CD4-positive, CD25-positive, alpha-beta regulatory T cell (primary cell): ENCODE measurements at regions not wholly inside any gene's neighbourhood (a gene's known extent, or its start where the extent isn't known, plus 50 kb on each side); places are given as distances from the start of the nearest gene placed in this dataset.

Source experiments
- ATAC-seq, 2 donors: fragments of 150-1000 bp; cut with Tn5 transposase; one replicate each; pipeline ENCODE4 v1.10.0; 2021; ENCODE audit warnings: low read depth in 2 of 2, moderate number of reproducible peaks in 2 of 2, moderate library complexity in 1 of 2
- DNase-seq, 3 donors: peaks; one replicate each; pipeline versions ENCODE4 v3.0.0 to v3.0.0-alpha.2; 2012 to 2022; ENCODE audit warnings: mixed read lengths in 1 of 3
- H3K27ac ChIP-seq: one replicate; pipeline ENCODE4 v1.7.0; 2013; ENCODE audit warnings: mild to moderate bottlenecking, low read length; ENCODE audit not compliant: insufficient read depth, poor library complexity, severe bottlenecking
- H3K27me3 ChIP-seq: one replicate; pipeline ENCODE4 v1.7.0; 2013; ENCODE audit warnings: low read length; ENCODE audit not compliant: control insufficient read depth, insufficient read depth
- H3K36me3 ChIP-seq: one replicate; pipeline ENCODE4 v1.7.0; 2013; ENCODE audit warnings: mild to moderate bottlenecking, low read length, moderate library complexity; ENCODE audit not compliant: control insufficient read depth, insufficient read depth
- H3K4me1 ChIP-seq: 2 replicates; pipeline ENCODE4 v1.7.0; 2013; ENCODE audit warnings: mild to moderate bottlenecking, low read length; ENCODE audit not compliant: insufficient read depth, control insufficient read depth, poor library complexity, severe bottlenecking
- H3K4me3 ChIP-seq: one replicate; pipeline ENCODE4 v1.7.0; 2013; ENCODE audit warnings: low read depth, mild to moderate bottlenecking, low read length, moderate library complexity
- H3K9me3 ChIP-seq, 2 experiments: 1 replicate in 1 of 2; 2 replicates in 1 of 2; pipeline ENCODE4 v1.7.0; 2013; ENCODE audit warnings: low read length in 2 of 2, mild to moderate bottlenecking in 1 of 2, moderate library complexity in 1 of 2; ENCODE audit not compliant: control insufficient read depth in 2 of 2
- H3K27ac Mint-ChIP-seq, 3 donors: one replicate each; pipeline ENCODE4 v1.8.0; 2020 to 2022; ENCODE audit warnings: mild to moderate bottlenecking in 3 of 3, mixed read lengths in 3 of 3, moderate library complexity in 2 of 3
- H3K27me3 Mint-ChIP-seq: one replicate; pipeline ENCODE4 v1.8.0; 2022; ENCODE audit warnings: mild to moderate bottlenecking, mixed read lengths
- H3K36me3 Mint-ChIP-seq: one replicate; pipeline ENCODE4 v1.8.0; 2020; ENCODE audit warnings: mixed read lengths
- H3K4me1 Mint-ChIP-seq, 4 donors: one replicate each; pipeline ENCODE4 v1.8.0; 2020 to 2022; ENCODE audit warnings: mixed read lengths in 4 of 4, mild to moderate bottlenecking in 1 of 4
- H3K4me3 Mint-ChIP-seq, 4 donors: one replicate each; pipeline ENCODE4 v1.8.0; 2020 to 2022; ENCODE audit warnings: mild to moderate bottlenecking in 4 of 4, mixed read lengths in 4 of 4, moderate library complexity in 3 of 4
- H3K9me3 Mint-ChIP-seq, 7 donors: one replicate each; pipeline ENCODE4 v1.8.0; 2020 to 2022; ENCODE audit warnings: mixed read lengths in 7 of 7, mild to moderate bottlenecking in 3 of 7, moderate library complexity in 2 of 7

DNA sequence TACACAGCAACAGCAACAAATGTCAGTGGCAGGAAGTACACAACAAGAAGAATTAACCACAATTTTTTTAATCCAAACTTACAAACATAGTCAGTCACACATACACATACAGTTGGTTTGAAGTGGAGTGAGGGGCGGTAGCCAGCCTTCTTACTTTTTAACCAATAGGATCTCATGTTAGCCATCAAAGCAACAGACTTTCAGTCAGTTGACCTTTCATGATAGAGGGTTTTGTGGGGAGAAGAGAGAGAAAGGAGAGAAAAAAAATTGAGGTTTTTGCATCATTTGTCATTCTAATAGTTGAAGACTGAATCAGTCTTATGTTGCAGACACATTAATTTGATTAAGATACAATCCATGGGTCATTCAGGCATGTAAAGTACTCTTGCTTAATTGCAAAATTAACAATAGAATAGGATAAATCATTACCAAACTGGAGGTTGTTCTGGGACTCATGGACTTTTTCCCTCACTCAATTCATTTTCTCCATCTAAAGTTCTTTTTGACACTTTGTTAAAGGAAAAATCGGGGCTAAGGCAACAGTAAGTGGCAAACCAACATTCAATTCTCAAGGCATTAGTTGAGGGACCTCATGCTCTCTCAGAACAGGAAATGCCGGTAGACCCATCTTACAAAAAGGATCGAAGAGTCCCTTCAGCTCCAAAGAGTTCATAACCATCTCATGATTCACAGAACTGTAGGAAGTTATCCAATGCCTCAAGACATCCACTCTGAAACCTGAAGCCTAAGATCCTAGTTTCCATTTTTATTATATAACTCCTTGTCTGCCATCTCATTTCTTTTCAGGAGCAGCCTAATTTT is 159.5 kb upstream of the LPP start:
- H3K36me3 Mint-ChIP-seq, result no peaks in the 10 kb centered on the region
- Histone ChIP-seq H3K4me1 (peaks cover 31% of the 10 kb centered on the region), H3K9me3 (no peaks in the 10 kb centered on the region), H3K27ac (peak overlapping the region; percentile 16), H3K4me3 (peak overlapping the region; percentile 52), H3K27me3 (no peaks in the 10 kb centered on the region), H3K36me3 (no peaks in the 10 kb centered on the region)
- peaks cover 0 to 4% (median 2%) of the 10 kb centered on the region in 7 donors for H3K9me3 Mint-ChIP-seq
- H3K27me3 Mint-ChIP-seq, result no peaks in the 10 kb centered on the region
- H3K27ac Mint-ChIP-seq, result peak overlapping the region; percentile 0 to 39 (median 27)
- ATAC-seq (peak; percentile 76 to 82), DNase-seq (peak in 2 of 3 donors; percentile 54 to 78)
- peaks cover 29 to 85% (median 58%) of the 10 kb centered on the region in 4 donors for H3K4me1 Mint-ChIP-seq
- H3K4me3 Mint-ChIP-seq, result peak overlapping the region; percentile 63 to 75 (median 68)

DNA sequence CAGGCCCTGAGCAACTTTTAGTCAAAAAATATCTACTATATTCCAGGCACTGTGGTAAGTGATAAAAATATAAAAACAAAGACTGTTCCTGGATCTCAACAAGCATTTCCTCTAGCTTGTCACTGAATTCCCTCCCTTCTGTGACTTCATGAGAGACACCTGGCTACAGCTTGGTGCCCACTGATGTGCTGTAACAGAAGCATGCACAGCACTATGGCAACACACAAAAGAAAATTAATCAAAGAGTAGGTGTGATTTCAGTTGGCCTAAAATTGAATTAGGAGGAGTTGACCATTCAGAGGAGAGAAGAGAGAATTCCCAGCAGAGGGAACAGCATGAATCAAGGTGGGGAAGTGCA is 158.9 kb upstream of the LPP start:
- H3K4me1 Mint-ChIP-seq, result peaks cover 34 to 91% (median 64%) of the 10 kb centered on the region in 4 donors
- H3K9me3 Mint-ChIP-seq, result peaks cover 0 to 4% (median 2%) of the 10 kb centered on the region in 7 donors
- no peaks in the 10 kb centered on the region for H3K36me3 Mint-ChIP-seq
- peak overlapping the region in 3 of 4 donors; percentile 63 to 75 (median 66) for H3K4me3 Mint-ChIP-seq
- Histone ChIP-seq H3K27me3 (no peaks in the 10 kb centered on the region), H3K4me1 (peaks cover 37% of the 10 kb centered on the region), H3K9me3 (no peaks in the 10 kb centered on the region), H3K4me3 (peak overlapping the region; percentile 52), H3K27ac (no peak overlapping the region), H3K36me3 (no peaks in the 10 kb centered on the region)
- DNase-seq (no peak), ATAC-seq (no peak)
- H3K27ac Mint-ChIP-seq, result peak overlapping the region; percentile 0 to 39 (median 27)
- H3K27me3 Mint-ChIP-seq, result no peaks in the 10 kb centered on the region

DNA sequence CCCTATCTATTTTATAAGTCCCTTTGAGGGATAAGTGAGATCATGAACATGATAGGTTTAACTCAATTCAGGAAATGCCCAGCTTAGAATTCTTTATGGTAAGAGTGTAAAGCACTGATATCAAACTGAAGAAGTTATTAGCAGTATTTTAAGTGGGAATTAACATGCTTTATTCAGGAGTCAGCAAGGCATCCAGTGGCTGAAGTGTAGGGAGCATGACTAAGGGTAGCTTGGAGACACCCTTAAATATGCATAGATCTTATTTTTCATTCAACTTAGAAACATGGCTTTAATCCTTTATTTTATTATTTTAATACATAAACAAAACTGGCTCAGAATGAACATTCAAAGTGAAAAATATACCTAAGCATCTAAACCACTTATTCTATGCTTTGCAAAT is 158.3 kb upstream of the LPP start:
- peaks cover 43% of the 10 kb centered on the region for H3K4me1 ChIP-seq
- H3K27ac Mint-ChIP-seq, result no peak overlapping the region

DNA sequence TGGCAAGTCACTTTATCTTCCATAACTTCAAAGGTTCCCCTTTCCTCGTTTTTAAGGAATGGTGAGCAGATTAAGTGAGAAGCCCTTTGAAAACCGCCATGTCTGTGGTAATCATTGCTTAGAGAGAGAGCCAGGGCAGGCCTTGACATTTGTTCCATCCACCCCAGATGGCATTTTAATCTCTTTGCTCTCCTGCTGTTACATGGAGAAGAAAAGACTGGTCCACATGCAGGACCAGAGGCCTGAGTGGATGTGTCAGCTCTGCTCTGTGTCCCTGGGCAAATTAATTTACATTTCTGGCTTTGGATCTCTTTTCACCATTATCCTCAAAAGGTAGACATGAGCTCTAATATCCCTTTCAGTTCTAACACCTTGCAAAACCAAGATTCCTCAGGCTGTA is 157.3 kb upstream of the LPP start:
- no peaks in the 10 kb centered on the region for H3K27me3 Mint-ChIP-seq
- no peak overlapping the region for H3K4me3 ChIP-seq
- H3K4me3 Mint-ChIP-seq, result peak overlapping the region in 1 of 4 donors; percentile 65
- H3K4me1 ChIP-seq, result peaks cover 51% of the 10 kb centered on the region
- no peaks in the 10 kb centered on the region for H3K27me3 ChIP-seq
- no peaks in the 10 kb centered on the region for H3K36me3 Mint-ChIP-seq
- H3K27ac ChIP-seq, result no peak overlapping the region
- H3K9me3 ChIP-seq, result no peaks in the 10 kb centered on the region
- ATAC-seq, result no peak
- DNase-seq, result no peak
- peak overlapping the region in 2 of 3 donors; percentile 52 to 75 for H3K27ac Mint-ChIP-seq
- peaks cover 44 to 94% (median 69%) of the 10 kb centered on the region in 4 donors for H3K4me1 Mint-ChIP-seq
- no peaks in the 10 kb centered on the region for H3K36me3 ChIP-seq
- H3K9me3 Mint-ChIP-seq, result peaks cover 0 to 4% (median 0%) of the 10 kb centered on the region in 7 donors

More for the DNA sequence above, 158.3 kb upstream of the LPP start:
- Mint-ChIP-seq H3K27me3 (no peaks in the 10 kb centered on the region), H3K36me3 (no peaks in the 10 kb centered on the region), H3K4me3 (peak overlapping the region in 1 of 4 donors; percentile 9), H3K9me3 (peaks cover 0 to 4% (median 2%) of the 10 kb centered on the region in 7 donors), H3K4me1 (peaks cover 37 to 92% (median 67%) of the 10 kb centered on the region in 4 donors)
- no peaks in the 10 kb centered on the region for H3K27me3 ChIP-seq
- peak overlapping the region; percentile 52 for H3K4me3 ChIP-seq
- H3K36me3 ChIP-seq, result no peaks in the 10 kb centered on the region
- ATAC-seq, result no peak
- no peak overlapping the region for H3K27ac ChIP-seq
- no peaks in the 10 kb centered on the region for H3K9me3 ChIP-seq
- DNase-seq, result no peak

DNA sequence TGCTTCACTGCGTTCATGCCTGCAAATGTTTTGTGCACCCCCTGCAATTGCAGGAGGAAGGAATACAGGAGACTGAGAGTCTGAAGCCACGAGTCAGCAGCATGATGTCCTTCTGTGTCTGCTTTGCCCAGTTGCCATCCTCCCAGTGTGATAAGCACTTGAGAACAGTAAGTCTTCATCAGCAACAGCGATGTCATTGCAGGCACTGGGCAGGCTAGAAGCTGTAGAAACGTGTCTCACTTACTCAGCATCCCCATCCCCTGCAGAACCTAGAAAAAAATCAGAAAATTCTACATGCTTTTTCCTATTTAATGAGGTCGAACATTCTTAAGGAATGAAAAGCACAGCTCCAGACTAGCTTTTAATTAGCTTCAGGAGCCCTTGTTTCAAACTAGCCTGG is 156.5 kb upstream of the LPP start:
- H3K36me3 ChIP-seq, result no peaks in the 10 kb centered on the region
- Mint-ChIP-seq H3K4me3 (no peak overlapping the region), H3K4me1 (peaks cover 53 to 96% (median 72%) of the 10 kb centered on the region in 4 donors), H3K27me3 (no peaks in the 10 kb centered on the region), H3K36me3 (no peaks in the 10 kb centered on the region), H3K27ac (peak overlapping the region in 2 of 3 donors; percentile 56 to 75), H3K9me3 (peaks cover 0 to 4% (median 0%) of the 10 kb centered on the region in 7 donors)
- H3K4me1 ChIP-seq, result peaks cover 51% of the 10 kb centered on the region
- H3K9me3 ChIP-seq, result no peaks in the 10 kb centered on the region
- no peak overlapping the region for H3K27ac ChIP-seq
- no peak overlapping the region for H3K4me3 ChIP-seq
- H3K27me3 ChIP-seq, result no peaks in the 10 kb centered on the region
- ATAC-seq (no peak), DNase-seq (no peak)

DNA sequence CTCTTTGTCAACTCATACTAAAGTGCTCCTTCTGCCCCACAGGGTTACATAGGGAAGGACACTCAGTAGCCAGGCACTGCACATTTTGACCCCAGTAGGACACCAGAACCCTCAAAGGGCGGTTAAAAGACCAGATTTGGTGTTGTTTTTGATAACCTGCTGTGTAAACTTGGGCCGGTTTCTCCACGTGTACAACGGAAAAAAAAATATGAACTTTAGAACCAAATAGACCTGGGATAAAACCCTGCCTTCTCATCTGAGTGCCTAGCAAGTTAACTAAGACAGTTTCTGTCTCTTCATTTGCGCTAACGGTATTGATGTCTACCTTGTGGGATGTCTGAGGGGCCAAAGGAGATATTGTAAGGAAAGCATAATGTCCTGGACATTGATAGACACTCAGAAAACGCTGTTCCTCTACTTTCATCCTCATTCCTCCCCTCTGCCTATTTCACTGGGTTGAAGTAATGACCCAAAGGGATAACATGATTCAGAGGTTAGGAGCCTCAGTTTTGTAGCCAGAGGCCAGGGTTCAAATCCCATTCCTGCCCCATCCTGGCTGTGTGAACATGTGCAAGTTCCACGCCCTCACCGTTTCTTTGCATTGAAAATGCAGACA is 155.9 kb upstream of the LPP start:
- Histone ChIP-seq H3K27ac (no peak overlapping the region), H3K36me3 (no peaks in the 10 kb centered on the region), H3K4me3 (no peak overlapping the region), H3K4me1 (peaks cover 51% of the 10 kb centered on the region), H3K9me3 (no peaks in the 10 kb centered on the region), H3K27me3 (no peaks in the 10 kb centered on the region)
- Mint-ChIP-seq H3K27ac (peak overlapping the region; percentile 70 to 91 (median 90)), H3K9me3 (peaks cover 0 to 4% (median 0%) of the 10 kb centered on the region in 7 donors), H3K4me1 (peaks cover 50 to 95% (median 69%) of the 10 kb centered on the region in 4 donors), H3K4me3 (peak overlapping the region in 1 of 4 donors; percentile 43), H3K27me3 (no peaks in the 10 kb centered on the region), H3K36me3 (no peaks in the 10 kb centered on the region)
- DNase-seq (no peak), ATAC-seq (no peak)

DNA sequence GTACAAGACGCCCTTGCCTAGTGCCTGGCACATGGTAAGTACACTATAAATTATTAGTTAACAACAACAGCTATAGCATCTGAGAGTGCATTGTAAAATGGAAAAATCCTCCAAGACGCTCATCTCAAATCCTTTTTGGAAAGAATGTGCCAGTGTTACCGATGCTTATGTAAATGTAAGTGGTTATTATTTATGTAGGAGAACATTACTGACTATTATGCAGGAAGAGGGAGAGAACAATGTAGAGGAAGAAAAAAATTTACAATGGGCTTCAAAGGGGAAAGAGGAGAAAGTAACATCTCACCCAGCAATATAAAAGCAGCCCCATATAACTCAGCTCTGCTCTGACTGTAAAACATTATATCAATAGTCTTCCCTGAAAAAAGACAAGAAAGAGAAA is 155.3 kb upstream of the LPP start:
- Mint-ChIP-seq H3K27ac (peak overlapping the region; percentile 81 to 91 (median 90)), H3K4me1 (peaks cover 49 to 93% (median 68%) of the 10 kb centered on the region in 4 donors), H3K27me3 (no peaks in the 10 kb centered on the region), H3K9me3 (peaks cover 0 to 4% (median 0%) of the 10 kb centered on the region in 7 donors), H3K4me3 (peak overlapping the region in 1 of 4 donors; percentile 43), H3K36me3 (no peaks in the 10 kb centered on the region)
- H3K4me3 ChIP-seq, result no peak overlapping the region
- ATAC-seq (no peak), DNase-seq (no peak)
- H3K27ac ChIP-seq, result no peak overlapping the region
- no peaks in the 10 kb centered on the region for H3K27me3 ChIP-seq
- no peaks in the 10 kb centered on the region for H3K36me3 ChIP-seq
- H3K9me3 ChIP-seq, result no peaks in the 10 kb centered on the region
- peaks cover 49% of the 10 kb centered on the region for H3K4me1 ChIP-seq
